Keratinocyte (primary cell): ENCODE measurements at regions not wholly inside any gene's neighbourhood (a gene's known extent, or its start where the extent isn't known, plus 50 kb on each side); places are given as distances from the start of the nearest gene placed in this dataset.

Source experiments
- CTCF ChIP-seq, 3 experiments: IDR thresholded peaks in 1 of 3; conservative IDR thresholded peaks in 1 of 3; optimal IDR thresholded peaks in 1 of 3; 2 replicates in 2 of 3; 3 replicates in 1 of 3; pipeline versions ENCODE3 to v1.5.1; 2011; ENCODE audit warnings: low read length in 3 of 3, mild to moderate bottlenecking in 3 of 3, moderate library complexity in 2 of 3, control low read depth in 1 of 3, inconsistent platforms in 1 of 3; ENCODE audit not compliant: insufficient read depth in 2 of 3; ENCODE audit errors: extremely low read depth in 1 of 3
- EZH2 ChIP-seq: IDR thresholded peaks from one replicate; pipeline ENCODE4 v1.6.1; 2012; ENCODE audit warnings: inconsistent platforms, mild to moderate bottlenecking, low read length, moderate library complexity

- TF ChIP-seq CTCF (optimal IDR thresholded peaks at IDR 0.05 in 1 of 3, IDR thresholded peaks at IDR 0.05 in 1 of 3, conservative IDR thresholded peaks at IDR 0.05 in 1 of 3; ENCODE audit: extremely low read depth in 1 of 3, insufficient read depth in 2 of 3, low read length in 3 of 3) (no peak), EZH2 (no peak)
These were observed 396.9 kb downstream of the ADGRL2 start for GRCh38 chr1:82197606-82198005.
